A549 (cell line): ENCODE measurements at regions not wholly inside any gene's neighbourhood (a gene's known extent, or its start where the extent isn't known, plus 50 kb on each side); places are given as distances from the start of the nearest gene placed in this dataset.

ENCODE experiments used
- CTCF ChIP-seq: fragments of >200 bp; sonication (Bioruptor Twin); formaldehyde crosslinking; IDR thresholded peaks from 3 replicates; pipeline ENCODE4 v1.5.1; 2016
- KDM1A ChIP-seq: fragments of 200-600 bp; sonication (generic); IDR thresholded peaks from 2 replicates; pipeline ENCODE4 v1.6.1; 2016; ENCODE audit warnings: low read depth, mild to moderate bottlenecking
- MAFK ChIP-seq: fragments of 450-650 bp; IDR thresholded peaks from 2 replicates; pipeline ENCODE4 v1.6.1; 2014; ENCODE audit not compliant: partially characterized antibody
- MYC ChIP-seq: IDR thresholded peaks from 2 replicates; pipeline ENCODE4 v1.6.1; 2012; ENCODE audit warnings: mild to moderate bottlenecking, inconsistent platforms, low read length, improper control_type of control experiment, borderline replicate concordance
- NR3C1 ChIP-seq: fragments of >200 bp; sonication (Bioruptor Twin); formaldehyde crosslinking; IDR thresholded peaks from 3 replicates; pipeline ENCODE4 v1.6.1; 2017
- PBX3 ChIP-seq: IDR thresholded peaks from 2 replicates; pipeline ENCODE4 v1.6.1; 2012
- POLR2A ChIP-seq: IDR thresholded peaks from 2 replicates; pipeline ENCODE4 v1.6.1; 2012; ENCODE audit warnings: mild to moderate bottlenecking, low read length
- RFX5 ChIP-seq: fragments of 450-650 bp; IDR thresholded peaks from 2 replicates; pipeline ENCODE4 v1.7.1; 2014; ENCODE audit warnings: antibody characterized with exemption, mild to moderate bottlenecking, moderate library complexity

- TF ChIP-seq CTCF, result no peak
- TF ChIP-seq MYC, result no peak
- TF ChIP-seq MAFK, result no peak
- TF ChIP-seq KDM1A, result no peak
- no peak for TF ChIP-seq PBX3
- TF ChIP-seq RFX5, result no peak
- no peak for TF ChIP-seq NR3C1
- TF ChIP-seq POLR2A, result no peak
These were observed 66.3 kb upstream of the NAV2 start for GRCh38 chr11:19646308-19646707.
